HAP-1 (cell line): ENCODE measurements at regions not wholly inside any gene's neighbourhood (a gene's known extent, or its start where the extent isn't known, plus 50 kb on each side); places are given as distances from the start of the nearest gene placed in this dataset.
"Not testable (repeated sequence)": the region's sequence is repeated elsewhere in the genome, so short reads cannot be mapped to it uniquely, and the experiment has no call there.

ENCODE experiments used
- DNase-seq, 2 experiments: peaks; one replicate each; pipeline ENCODE4 v3.0.0-alpha.2; 2016 to 2020; ENCODE audit warnings: low spot score in 2 of 2
- H3K27me3 ChIP-seq: fragments of 250-450 bp; sonication (Bioruptor Pico); 2 replicates; pipeline ENCODE4 v1.5.1; 2020; ENCODE audit warnings: low read depth, mild to moderate bottlenecking, moderate library complexity
- H3K36me3 ChIP-seq: fragments of 250-450 bp; sonication (Bioruptor Pico); replicated peaks from 2 replicates; pipeline ENCODE4 v1.5.1; 2020; ENCODE audit warnings: mild to moderate bottlenecking
- H3K4me1 ChIP-seq: fragments of 250-450 bp; sonication (Bioruptor Pico); 2 replicates; pipeline ENCODE4 v1.5.1; 2020; ENCODE audit warnings: mild to moderate bottlenecking
- H3K4me3 ChIP-seq: fragments of 250-450 bp; sonication (Bioruptor Pico); 2 replicates; pipeline ENCODE4 v1.5.1; 2020; ENCODE audit warnings: mild to moderate bottlenecking, moderate library complexity
- H3K9me3 ChIP-seq: fragments of 250-450 bp; sonication (Bioruptor Pico); 2 replicates; pipeline ENCODE4 v1.5.1; 2020; ENCODE audit warnings: mild to moderate bottlenecking, moderate library complexity
- in situ Hi-C: fragments of 300-500 bp; cut with MboI; formaldehyde crosslinking; loops from 3 replicates; pipeline ENCODE4 v1.14.3; 2020; ENCODE audit warnings: low sequenced_read_pairs, inconsistent platforms, mixed read lengths

GRCh38 chr5:41995193-41995592 is 70.1 kb downstream of the FBXO4 start:
- Histone ChIP-seq H3K4me1 (no peaks in the 10 kb centered on the region), H3K27me3 (no peaks in the 10 kb centered on the region), H3K4me3 (no peak overlapping the region), H3K36me3 (no peaks in the 10 kb centered on the region), H3K9me3 (no peaks in the 10 kb centered on the region)
- DNase-seq = no peak
- in situ Hi-C loops = no loop called here

GRCh38 chr5:42001673-42002072 is 76.6 kb downstream of the FBXO4 start:
- DNase-seq = no peak
- in situ Hi-C loops = no loop called here
- H3K4me3 ChIP-seq = no peak overlapping the region
- no peaks in the 10 kb centered on the region for H3K27me3 ChIP-seq
- H3K4me1 ChIP-seq = no peaks in the 10 kb centered on the region
- H3K9me3 ChIP-seq = no peaks in the 10 kb centered on the region
- H3K36me3 ChIP-seq = no peaks in the 10 kb centered on the region

- DNase-seq, H3K9me3 ChIP-seq, H3K4me3 ChIP-seq, H3K27me3 ChIP-seq, H3K36me3 ChIP-seq, H3K4me1 ChIP-seq, in situ Hi-C loops: not testable (repeated sequence)
Observed at GRCh38 chr5:42003852-42004251, 78.8 kb downstream of the FBXO4 start.

- Histone ChIP-seq H3K36me3 (no peaks in the 10 kb centered on the region), H3K4me3 (no peak overlapping the region), H3K27me3 (no peaks in the 10 kb centered on the region), H3K9me3 (no peaks in the 10 kb centered on the region), H3K4me1 (no peaks in the 10 kb centered on the region)
- DNase-seq = peak in 1 of 2 experiments; percentile 36
- in situ Hi-C loops = no loop called here
Observed at GRCh38 chr5:42005561-42006153, 80.6 kb downstream of the FBXO4 start.

- H3K27me3 ChIP-seq = peaks cover 4% of the 10 kb centered on the region; the same call in 1 of the 2 replicates
- no peak for DNase-seq
- in situ Hi-C loops = no loop called here
- H3K4me1 ChIP-seq = no peaks in the 10 kb centered on the region
- no peaks in the 10 kb centered on the region for H3K9me3 ChIP-seq
- no peak overlapping the region for H3K4me3 ChIP-seq
- H3K36me3 ChIP-seq = no peaks in the 10 kb centered on the region
Observed at GRCh38 chr5:42013561-42013960, 88.5 kb downstream of the FBXO4 start.

GRCh38 chr5:42015254-42015653 is 90.2 kb downstream of the FBXO4 start:
- Histone ChIP-seq H3K9me3 (no peaks in the 10 kb centered on the region), H3K4me1 (no peaks in the 10 kb centered on the region), H3K4me3 (no peak overlapping the region), H3K36me3 (no peaks in the 10 kb centered on the region), H3K27me3 (peaks cover 4% of the 10 kb centered on the region; the same call in 1 of the 2 replicates)
- no peak for DNase-seq
- in situ Hi-C loops = no loop called here

- peaks cover 4% of the 10 kb centered on the region; the same call in 1 of the 2 replicates for H3K27me3 ChIP-seq
- no peak for DNase-seq
- H3K9me3 ChIP-seq = no peaks in the 10 kb centered on the region
- no peaks in the 10 kb centered on the region for H3K4me1 ChIP-seq
- H3K4me3 ChIP-seq = no peak overlapping the region
- in situ Hi-C loops = no loop called here
- no peaks in the 10 kb centered on the region for H3K36me3 ChIP-seq
Observed at GRCh38 chr5:42015681-42016080, 90.6 kb downstream of the FBXO4 start.

- in situ Hi-C loops = no loop called here
- Histone ChIP-seq H3K9me3 (no peaks in the 10 kb centered on the region), H3K36me3 (no peaks in the 10 kb centered on the region), H3K4me3 (no peak overlapping the region), H3K27me3 (peaks cover 2% of the 10 kb centered on the region; the same call in 1 of the 2 replicates), H3K4me1 (no peaks in the 10 kb centered on the region)
- no peak for DNase-seq
Observed at GRCh38 chr5:42020788-42021530, 95.9 kb downstream of the FBXO4 start.

- Histone ChIP-seq H3K4me3 (no peak overlapping the region), H3K4me1 (no peaks in the 10 kb centered on the region), H3K27me3 (peaks cover 2% of the 10 kb centered on the region; the same call in 1 of the 2 replicates), H3K9me3 (no peaks in the 10 kb centered on the region), H3K36me3 (no peaks in the 10 kb centered on the region)
- in situ Hi-C loops = no loop called here
- no peak for DNase-seq
Observed at GRCh38 chr5:42021923-42022322, 96.8 kb downstream of the FBXO4 start.

- Histone ChIP-seq H3K9me3 (no peaks in the 10 kb centered on the region), H3K27me3 (peaks cover 2% of the 10 kb centered on the region; the same call in 1 of the 2 replicates), H3K36me3 (no peaks in the 10 kb centered on the region), H3K4me3 (no peak overlapping the region), H3K4me1 (no peaks in the 10 kb centered on the region)
- DNase-seq = no peak
- in situ Hi-C loops = no loop called here
Observed at GRCh38 chr5:42022383-42022972, 97.4 kb downstream of the FBXO4 start.

GRCh38 chr5:42026446-42026845 is 101.4 kb downstream of the FBXO4 start:
- Histone ChIP-seq H3K4me3 (no peak overlapping the region), H3K36me3 (no peaks in the 10 kb centered on the region), H3K9me3 (no peaks in the 10 kb centered on the region), H3K4me1 (no peaks in the 10 kb centered on the region), H3K27me3 (no peaks in the 10 kb centered on the region; the same call in 1 of the 2 replicates)
- DNase-seq = no peak
- in situ Hi-C loops = no loop called here

GRCh38 chr5:42032137-42032536 is 107.1 kb downstream of the FBXO4 start:
- Histone ChIP-seq H3K27me3 (no peaks in the 10 kb centered on the region), H3K9me3 (no peaks in the 10 kb centered on the region), H3K4me3 (no peak overlapping the region), H3K4me1 (no peaks in the 10 kb centered on the region), H3K36me3 (no peaks in the 10 kb centered on the region)
- in situ Hi-C loops = no loop called here
- DNase-seq = no peak

- Histone ChIP-seq H3K4me1 (no peaks in the 10 kb centered on the region), H3K9me3 (no peaks in the 10 kb centered on the region), H3K4me3 (no peak overlapping the region), H3K27me3 (no peaks in the 10 kb centered on the region), H3K36me3 (no peaks in the 10 kb centered on the region)
- DNase-seq = no peak
- in situ Hi-C loops = no loop called here
Observed at GRCh38 chr5:42035526-42035925, 110.4 kb downstream of the FBXO4 start.

- no peaks in the 10 kb centered on the region for H3K27me3 ChIP-seq
- in situ Hi-C loops = no loop called here
- H3K4me3 ChIP-seq = no peak overlapping the region
- DNase-seq = no peak
- H3K36me3 ChIP-seq = no peaks in the 10 kb centered on the region
- no peaks in the 10 kb centered on the region for H3K9me3 ChIP-seq
- no peaks in the 10 kb centered on the region for H3K4me1 ChIP-seq
Observed at GRCh38 chr5:42036379-42036778, 111.3 kb downstream of the FBXO4 start.
